ENCODE measurements at regions not wholly inside any gene's neighbourhood (a gene's known extent, or its start where the extent isn't known, plus 50 kb on each side); places are given as distances from the start of the nearest gene placed in this dataset.

- TF ChIP-seq CTCF (IDR thresholded peaks at IDR 0.05; ENCODE audit: insufficient read depth, low read depth, low read length) (no peak), EZH2 (IDR thresholded peaks at IDR 0.05; ENCODE audit: insufficient read depth, low read length) (no peak)
Observed at GRCh38 chr21:25501996-25502665, 105.2 kb downstream of the MRPL39 start.

Data from astrocyte (in vitro differentiated cells and primary cell).